Calu3 (cell line): ENCODE measurements at regions not wholly inside any gene's neighbourhood (a gene's known extent, or its start where the extent isn't known, plus 50 kb on each side); places are given as distances from the start of the nearest gene placed in this dataset.
"Not testable (repeated sequence)": the region's sequence is repeated elsewhere in the genome, so short reads cannot be mapped to it uniquely, and the experiment has no call there.

Experiments
- BruUV-seq: library from RNA; stranded (reverse); fragments of 400-500 nt; replicated peaks from 2 replicates; lab custom pipeline; 2021; lab: Mats Ljungman, UMichigan
- CTCF ChIA-PET: fragments of 300-600 bp; sonication (Branson Sonifier 250); formaldehyde crosslinking; loops from one replicate; lab custom pipeline; 2022; ENCODE audit warnings: antibody characterized with exemption; lab: Charles Lee
- DNase-seq: peaks from one replicate; pipeline ENCODE4 v3.0.0; 2022
- H3K27ac Mint-ChIP-seq: one replicate; pipeline ENCODE4 v1.8.0; 2022; ENCODE audit warnings: mixed read lengths; ENCODE audit not compliant: unreplicated experiment
- H3K27me3 Mint-ChIP-seq: one replicate; pipeline ENCODE4 v1.8.0; 2022; ENCODE audit warnings: mixed read lengths; ENCODE audit not compliant: unreplicated experiment
- H3K36me3 Mint-ChIP-seq: one replicate; pipeline ENCODE4 v1.8.0; 2022; ENCODE audit warnings: mild to moderate bottlenecking, moderate library complexity, mixed read lengths; ENCODE audit not compliant: insufficient read depth, unreplicated experiment
- H3K4me1 Mint-ChIP-seq: one replicate; pipeline ENCODE4 v1.8.0; 2022; ENCODE audit warnings: mild to moderate bottlenecking, low read depth, mixed read lengths; ENCODE audit not compliant: unreplicated experiment
- H3K4me3 Mint-ChIP-seq: one replicate; pipeline ENCODE4 v1.8.0; 2022; ENCODE audit warnings: mild to moderate bottlenecking, low read depth, moderate library complexity, mixed read lengths; ENCODE audit not compliant: unreplicated experiment
- H3K9me3 Mint-ChIP-seq: one replicate; pipeline ENCODE4 v1.8.0; 2022; ENCODE audit warnings: low read depth, mixed read lengths; ENCODE audit not compliant: unreplicated experiment
- intact Hi-C: fragments of 100-400 bp; cut with micrococcal nuclease; formaldehyde crosslinking; loops from one replicate; pipeline ENCODE4 v1.10.0; 2022; ENCODE audit not compliant: unreplicated experiment
- TF ChIP-seq, protein P1 (sequence below): fragments of 200-600 bp; IDR thresholded peaks from one replicate; pipeline ENCODE4 v1.8.0; 2022; ENCODE audit warnings: antibody characterized with exemption; ENCODE audit not compliant: unreplicated experiment

DNA sequence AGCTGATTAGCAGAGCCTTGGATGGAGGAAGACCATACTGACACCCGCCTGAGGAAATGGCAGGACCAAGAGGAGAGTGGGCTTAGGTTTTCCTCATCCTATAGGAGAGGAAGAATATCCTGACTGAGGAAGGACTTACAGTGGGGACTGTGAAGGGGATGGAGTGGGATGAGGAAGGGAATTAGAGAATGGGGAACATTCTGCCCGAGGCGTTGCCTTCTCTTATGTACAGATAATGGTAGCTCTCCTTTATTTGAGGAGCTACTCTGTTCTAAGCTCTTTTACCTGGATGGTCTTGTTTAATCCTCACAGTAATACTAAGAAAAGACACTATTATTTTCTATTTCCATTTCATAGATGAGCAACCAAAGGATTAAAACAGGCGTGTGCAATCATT lies 56.0 kb downstream of the OLFML3 start:
- Mint-ChIP-seq H3K27ac (no peak overlapping the region), H3K36me3 (no peaks in the 10 kb centered on the region), H3K9me3 (no peaks in the 10 kb centered on the region), H3K4me3 (no peak overlapping the region), H3K4me1 (no peaks in the 10 kb centered on the region), H3K27me3 (peaks cover 8% of the 10 kb centered on the region)
- CTCF ChIA-PET = no interaction called here
- intact Hi-C loops = no loop called here
- no peak for DNase-seq
- BruUV-seq = no TSS peak
- TF ChIP-seq, protein P1, sequence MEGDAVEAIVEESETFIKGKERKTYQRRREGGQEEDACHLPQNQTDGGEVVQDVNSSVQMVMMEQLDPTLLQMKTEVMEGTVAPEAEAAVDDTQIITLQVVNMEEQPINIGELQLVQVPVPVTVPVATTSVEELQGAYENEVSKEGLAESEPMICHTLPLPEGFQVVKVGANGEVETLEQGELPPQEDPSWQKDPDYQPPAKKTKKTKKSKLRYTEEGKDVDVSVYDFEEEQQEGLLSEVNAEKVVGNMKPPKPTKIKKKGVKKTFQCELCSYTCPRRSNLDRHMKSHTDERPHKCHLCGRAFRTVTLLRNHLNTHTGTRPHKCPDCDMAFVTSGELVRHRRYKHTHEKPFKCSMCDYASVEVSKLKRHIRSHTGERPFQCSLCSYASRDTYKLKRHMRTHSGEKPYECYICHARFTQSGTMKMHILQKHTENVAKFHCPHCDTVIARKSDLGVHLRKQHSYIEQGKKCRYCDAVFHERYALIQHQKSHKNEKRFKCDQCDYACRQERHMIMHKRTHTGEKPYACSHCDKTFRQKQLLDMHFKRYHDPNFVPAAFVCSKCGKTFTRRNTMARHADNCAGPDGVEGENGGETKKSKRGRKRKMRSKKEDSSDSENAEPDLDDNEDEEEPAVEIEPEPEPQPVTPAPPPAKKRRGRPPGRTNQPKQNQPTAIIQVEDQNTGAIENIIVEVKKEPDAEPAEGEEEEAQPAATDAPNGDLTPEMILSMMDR = no peak

DNA sequence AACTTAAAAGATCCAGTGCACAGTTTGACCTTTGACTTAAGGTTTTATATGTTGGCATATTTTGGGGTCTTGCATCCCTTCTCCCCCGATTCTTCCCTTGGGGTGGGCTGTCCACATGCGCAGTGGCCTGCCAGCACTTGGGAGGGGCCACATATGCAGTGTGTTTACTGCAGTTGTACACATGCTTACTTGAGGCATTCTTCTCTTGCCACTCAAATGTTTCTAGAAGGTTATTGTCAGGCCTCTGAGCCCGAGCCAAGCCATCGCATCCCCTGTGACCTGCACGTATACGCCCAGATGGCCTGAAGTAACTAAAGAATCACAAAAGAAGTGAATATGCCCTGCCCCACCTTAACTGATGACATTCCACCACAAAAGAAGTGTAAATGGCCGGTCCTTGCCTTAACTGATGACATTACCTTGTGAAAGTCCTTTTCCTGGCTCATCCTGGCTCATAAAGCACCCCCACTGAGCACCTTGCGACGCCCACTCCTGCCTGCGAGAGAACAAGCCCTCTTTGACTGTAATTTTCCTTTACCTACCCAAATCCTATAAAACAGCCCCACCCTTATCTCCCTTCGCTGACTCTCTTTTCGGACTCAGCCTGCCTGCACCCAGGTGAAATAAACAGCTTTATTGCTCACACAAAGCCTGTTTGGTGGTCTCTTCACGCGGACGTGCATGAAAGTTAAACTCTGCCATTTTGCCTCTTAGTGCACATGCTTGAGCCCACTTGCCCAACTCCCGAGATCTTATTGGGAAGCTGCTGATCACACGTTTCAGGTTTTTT lies 57.8 kb downstream of the OLFML3 start:
- H3K36me3 Mint-ChIP-seq, BruUV-seq, intact Hi-C loops, H3K9me3 Mint-ChIP-seq, H3K27ac Mint-ChIP-seq, H3K4me3 Mint-ChIP-seq, DNase-seq, H3K4me1 Mint-ChIP-seq: not testable (repeated sequence)
- peaks cover 25% of the 10 kb centered on the region for H3K27me3 Mint-ChIP-seq
- CTCF ChIA-PET = interaction anchor here (0.6 to 1.2 kb wide), 2 partner anchors 9 to 12 kb away, joined by 3 to 4 read pairs; no protein-coding TSS in a partner anchor

DNA sequence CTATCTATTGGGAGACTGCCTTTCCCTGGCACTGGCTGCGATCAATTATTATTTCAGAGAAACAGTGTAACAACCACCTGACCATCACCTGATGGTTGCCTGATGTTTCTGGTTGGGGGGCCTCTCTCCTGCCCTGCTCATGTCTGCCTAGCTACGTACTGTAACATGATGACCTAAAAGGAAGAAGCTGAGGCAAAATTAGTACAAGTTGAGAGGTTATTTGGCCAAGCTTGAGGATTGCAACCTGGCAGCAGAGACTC lies 58.3 kb downstream of the OLFML3 start:
- H3K4me1 Mint-ChIP-seq = no peaks in the 10 kb centered on the region
- TF ChIP-seq, protein P1 = no peak
- intact Hi-C loops = no loop called here
- no peaks in the 10 kb centered on the region for H3K36me3 Mint-ChIP-seq
- H3K27ac Mint-ChIP-seq = no peak overlapping the region
- CTCF ChIA-PET = interaction anchor here (1.2 kb wide), 1 partner anchor 9 kb away, joined by 3 read pairs; no protein-coding TSS in a partner anchor
- H3K9me3 Mint-ChIP-seq = no peaks in the 10 kb centered on the region
- no TSS peak for BruUV-seq
- H3K27me3 Mint-ChIP-seq = peaks cover 30% of the 10 kb centered on the region
- H3K4me3 Mint-ChIP-seq = no peak overlapping the region
- DNase-seq = no peak

DNA sequence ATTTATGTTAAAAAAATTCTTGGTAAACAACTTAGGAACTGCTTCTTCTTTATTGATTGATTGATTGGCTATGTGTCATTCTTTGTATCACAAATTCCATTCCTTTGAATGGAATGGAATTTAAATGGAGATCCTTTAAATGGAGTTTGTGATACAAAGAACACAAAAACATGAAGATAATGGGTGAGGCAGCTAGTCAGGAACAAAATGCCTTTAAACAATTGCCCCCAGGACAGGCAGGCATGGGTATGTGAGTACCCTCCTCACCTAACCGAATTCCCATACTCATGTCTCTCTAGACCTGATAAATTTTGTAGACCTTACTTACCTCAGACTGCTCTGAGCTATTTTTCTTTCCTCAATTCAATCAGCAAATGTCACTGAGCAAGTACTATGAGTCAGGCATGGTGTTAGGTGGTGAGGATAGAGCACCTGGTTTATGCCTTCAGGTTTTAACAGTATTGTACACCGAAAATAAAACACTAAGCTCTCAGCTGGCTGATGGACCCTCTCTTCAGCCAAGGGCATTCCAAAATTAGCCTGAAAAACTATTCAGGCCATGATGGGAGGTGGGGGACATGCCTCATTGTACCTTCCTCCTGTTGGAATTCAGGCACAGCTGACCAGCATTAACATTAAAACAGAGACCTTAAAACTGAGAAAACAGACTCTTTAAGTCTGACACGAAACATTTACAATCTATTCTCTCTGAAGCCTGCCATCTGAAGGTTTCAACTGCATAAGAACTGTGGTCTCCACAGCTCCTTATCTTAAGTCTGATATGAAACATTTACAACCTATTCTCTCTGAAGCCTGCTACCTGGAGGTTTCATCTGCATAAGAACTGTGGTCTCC lies 58.9 kb downstream of the OLFML3 start:
- CTCF ChIA-PET = interaction anchor here (1.2 kb wide), 1 partner anchor 8 kb away, joined by 3 read pairs; no protein-coding TSS in a partner anchor
- H3K36me3 Mint-ChIP-seq = no peaks in the 10 kb centered on the region
- no TSS peak for BruUV-seq
- H3K27me3 Mint-ChIP-seq = peaks cover 30% of the 10 kb centered on the region
- intact Hi-C loops = no loop called here
- no peak for DNase-seq
- H3K27ac Mint-ChIP-seq = no peak overlapping the region
- no peak overlapping the region for H3K4me3 Mint-ChIP-seq
- no peaks in the 10 kb centered on the region for H3K4me1 Mint-ChIP-seq
- no peaks in the 10 kb centered on the region for H3K9me3 Mint-ChIP-seq
- TF ChIP-seq, protein P1 = no peak
